ENCODE measurements at regions not wholly inside any gene's neighbourhood (a gene's known extent, or its start where the extent isn't known, plus 50 kb on each side); places are given as distances from the start of the nearest gene placed in this dataset.

GRCh38 chr3:148584438-148584837 is 113.3 kb upstream of the AGTR1 start:
- H3K4me3 ChIP-seq (ENCODE audit: low read depth, low read length), result no peak overlapping the region
- DNase-seq (ENCODE audit: low read depth), result no peak
- TF ChIP-seq CTCF (IDR thresholded peaks at IDR 0.05; ENCODE audit: low read depth, low read length, missing control alignments), result no peak

DNA sequence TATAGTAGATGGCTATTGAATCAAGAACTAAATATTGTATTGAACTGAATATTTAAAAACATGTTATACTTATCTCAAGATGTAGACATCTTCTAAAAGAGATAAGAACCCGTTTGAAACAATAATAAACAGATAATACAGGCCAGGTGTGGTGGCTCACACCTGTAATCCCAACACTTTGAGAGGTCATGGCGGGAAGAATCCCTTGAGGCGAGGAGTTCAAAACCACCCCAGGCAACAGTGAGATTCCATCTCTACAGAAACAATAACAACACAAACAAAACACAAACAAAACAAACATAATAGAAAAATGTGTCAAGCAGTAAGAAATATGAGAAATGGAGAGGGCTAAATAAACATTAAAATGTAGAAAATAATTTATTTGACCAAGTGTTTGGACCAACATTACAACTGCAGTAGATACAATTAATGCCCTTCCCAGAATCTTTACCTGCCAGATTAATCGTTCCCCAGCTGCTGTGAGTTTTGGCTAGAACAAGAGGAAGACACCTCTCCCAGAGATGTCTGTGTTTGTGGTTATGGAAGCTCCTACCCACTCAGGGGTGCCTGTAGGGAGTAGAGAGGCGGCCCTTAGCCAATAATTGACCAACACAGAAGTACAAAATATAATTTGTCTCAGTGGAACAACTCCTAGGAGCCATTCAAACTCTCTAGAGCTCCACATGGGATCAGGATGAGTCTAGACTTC is 111.9 kb upstream of the AGTR1 start:
- DNase-seq (ENCODE audit: low read depth), result no peak
- H3K4me3 ChIP-seq (ENCODE audit: low read depth, low read length), result no peak overlapping the region
- TF ChIP-seq CTCF (IDR thresholded peaks at IDR 0.05; ENCODE audit: low read depth, low read length, missing control alignments), result no peak

DNA sequence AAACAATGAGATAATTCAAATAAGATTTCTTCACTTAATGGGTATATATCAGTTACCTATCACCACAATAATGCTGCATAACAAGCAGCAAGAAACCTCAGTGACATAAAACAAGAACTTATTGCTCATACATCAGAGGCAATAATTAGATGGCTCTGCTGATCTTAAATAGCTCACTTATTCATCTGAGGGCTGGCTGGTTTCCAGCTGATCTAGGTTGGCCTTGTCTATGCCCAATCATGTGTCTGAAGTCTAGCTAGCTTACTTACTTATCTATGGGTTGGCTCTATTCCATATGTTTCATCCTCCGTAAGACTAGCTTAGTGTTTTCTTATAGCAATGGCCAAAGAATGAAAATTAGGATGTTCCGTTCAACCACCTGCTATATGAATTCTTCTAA is 109.4 kb upstream of the AGTR1 start:
- no peak overlapping the region for H3K4me3 ChIP-seq (ENCODE audit: low read depth, low read length)
- TF ChIP-seq CTCF (IDR thresholded peaks at IDR 0.05; ENCODE audit: low read depth, low read length, missing control alignments), result no peak
- DNase-seq (ENCODE audit: low read depth), result no peak

DNA sequence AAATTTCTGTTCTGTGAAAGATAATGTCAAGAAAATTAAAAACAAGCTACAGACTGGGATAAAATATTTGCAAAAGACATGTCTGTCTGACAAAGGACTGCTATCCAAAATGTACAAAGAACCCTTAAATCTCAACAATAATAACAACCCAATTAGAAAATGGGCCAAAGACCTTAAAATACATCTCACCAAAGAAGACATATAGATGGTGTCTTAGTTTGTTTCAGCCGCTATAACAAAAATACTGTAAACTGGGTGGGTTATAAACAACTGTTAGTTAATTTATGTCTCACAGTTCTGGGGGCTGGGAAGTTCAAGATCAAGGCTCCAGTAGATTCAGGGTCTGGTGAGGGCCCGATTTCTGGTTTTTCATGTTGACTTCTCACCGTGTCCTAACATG is 106.2 kb upstream of the AGTR1 start:
- no peak for DNase-seq (ENCODE audit: low read depth)
- no peak for TF ChIP-seq CTCF (IDR thresholded peaks at IDR 0.05; ENCODE audit: low read depth, low read length, missing control alignments)
- no peak overlapping the region for H3K4me3 ChIP-seq (ENCODE audit: low read depth, low read length)

- DNase-seq (ENCODE audit: low read depth), result no peak
- TF ChIP-seq CTCF (IDR thresholded peaks at IDR 0.05; ENCODE audit: low read depth, low read length, missing control alignments), result no peak
- H3K4me3 ChIP-seq (ENCODE audit: low read depth, low read length), result no peak overlapping the region
Observed at GRCh38 chr3:148598619-148599018, 99.1 kb upstream of the AGTR1 start.

DNA sequence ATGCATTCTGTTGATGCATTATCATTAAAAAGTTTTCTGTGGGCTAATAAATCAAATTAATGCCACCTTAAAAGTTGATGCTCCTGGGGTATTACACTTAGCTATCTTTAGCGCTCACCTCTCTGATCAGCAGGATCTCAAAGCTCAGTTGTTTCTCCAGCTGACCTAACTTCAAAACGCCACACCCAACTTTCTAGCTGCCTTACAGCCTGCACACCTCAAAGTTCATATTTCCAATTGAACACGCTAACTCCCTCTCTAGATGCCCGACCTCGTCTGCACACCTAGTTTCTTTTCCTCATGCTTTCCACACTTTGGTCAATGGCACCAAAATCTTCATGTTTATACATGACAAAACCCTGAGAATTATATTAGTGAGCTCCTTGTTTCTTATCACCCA is 98.2 kb upstream of the AGTR1 start:
- no peak for TF ChIP-seq CTCF (IDR thresholded peaks at IDR 0.05; ENCODE audit: low read depth, low read length, missing control alignments)
- H3K4me3 ChIP-seq (ENCODE audit: low read depth, low read length), result no peak overlapping the region
- DNase-seq (ENCODE audit: low read depth), result no peak

DNA sequence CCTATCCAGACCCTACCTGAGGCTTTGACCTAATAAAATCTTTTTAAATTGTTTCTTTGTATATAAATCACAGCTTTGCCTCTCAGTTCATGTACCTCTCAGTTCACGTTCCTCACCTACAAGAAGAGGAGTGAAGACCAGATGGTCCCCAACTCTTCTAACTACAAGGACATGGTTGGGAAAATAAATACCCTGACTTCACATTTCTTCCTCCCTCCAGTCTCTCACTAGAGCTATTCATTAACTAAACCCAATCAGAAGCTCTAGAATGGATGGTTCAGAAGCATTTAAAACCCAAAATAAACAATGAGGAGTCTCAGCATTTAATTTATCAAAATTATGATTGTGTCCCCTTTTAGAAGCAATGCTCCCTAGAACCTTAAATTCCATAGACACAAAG is 97.3 kb upstream of the AGTR1 start:
- DNase-seq (ENCODE audit: low read depth), result no peak
- H3K4me3 ChIP-seq (ENCODE audit: low read depth, low read length), result no peak overlapping the region
- no peak for TF ChIP-seq CTCF (IDR thresholded peaks at IDR 0.05; ENCODE audit: low read depth, low read length, missing control alignments)

All from GM12864 (cell line).